ENCODE measurements at regions not wholly inside any gene's neighbourhood (a gene's known extent, or its start where the extent isn't known, plus 50 kb on each side); places are given as distances from the start of the nearest gene placed in this dataset.

GRCh38 chr6:16953446-16953845 lies 148.4 kb upstream of the STMND1 start:
- TF ChIP-seq ZFX (IDR thresholded peaks at IDR 0.05; ENCODE audit: borderline replicate concordance) (no peak), CTCF (IDR thresholded peaks at IDR 0.05) (no peak)

Measured in 22Rv1 (cell line).